ENCODE measurements at regions not wholly inside any gene's neighbourhood (a gene's known extent, or its start where the extent isn't known, plus 50 kb on each side); places are given as distances from the start of the nearest gene placed in this dataset.

DNA sequence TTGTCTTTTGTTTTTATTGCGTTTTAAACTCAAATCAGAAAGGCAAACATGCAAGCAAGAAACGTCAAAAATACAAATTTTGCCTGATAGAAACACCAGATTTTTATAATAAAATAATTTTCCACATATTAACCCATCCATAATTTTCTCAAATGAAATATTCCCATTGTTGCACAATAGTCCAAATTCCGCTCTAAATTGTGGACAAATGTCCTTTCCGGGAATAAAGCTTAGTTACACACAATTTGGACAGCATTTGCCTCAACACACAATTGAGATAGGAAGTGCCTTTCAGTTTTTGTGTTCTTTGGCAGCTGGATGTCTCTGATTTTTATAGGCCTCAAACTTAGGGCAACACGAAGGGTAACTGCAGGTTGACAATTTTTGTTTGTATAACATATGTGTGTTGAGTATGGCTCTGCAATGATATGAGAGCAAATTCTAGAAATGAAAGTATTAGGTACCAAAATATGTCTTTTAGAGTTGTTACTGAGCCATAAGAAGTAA is 105.8 kb downstream of the DIO2 start:
- TF ChIP-seq, protein P1, sequence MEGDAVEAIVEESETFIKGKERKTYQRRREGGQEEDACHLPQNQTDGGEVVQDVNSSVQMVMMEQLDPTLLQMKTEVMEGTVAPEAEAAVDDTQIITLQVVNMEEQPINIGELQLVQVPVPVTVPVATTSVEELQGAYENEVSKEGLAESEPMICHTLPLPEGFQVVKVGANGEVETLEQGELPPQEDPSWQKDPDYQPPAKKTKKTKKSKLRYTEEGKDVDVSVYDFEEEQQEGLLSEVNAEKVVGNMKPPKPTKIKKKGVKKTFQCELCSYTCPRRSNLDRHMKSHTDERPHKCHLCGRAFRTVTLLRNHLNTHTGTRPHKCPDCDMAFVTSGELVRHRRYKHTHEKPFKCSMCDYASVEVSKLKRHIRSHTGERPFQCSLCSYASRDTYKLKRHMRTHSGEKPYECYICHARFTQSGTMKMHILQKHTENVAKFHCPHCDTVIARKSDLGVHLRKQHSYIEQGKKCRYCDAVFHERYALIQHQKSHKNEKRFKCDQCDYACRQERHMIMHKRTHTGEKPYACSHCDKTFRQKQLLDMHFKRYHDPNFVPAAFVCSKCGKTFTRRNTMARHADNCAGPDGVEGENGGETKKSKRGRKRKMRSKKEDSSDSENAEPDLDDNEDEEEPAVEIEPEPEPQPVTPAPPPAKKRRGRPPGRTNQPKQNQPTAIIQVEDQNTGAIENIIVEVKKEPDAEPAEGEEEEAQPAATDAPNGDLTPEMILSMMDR (IDR thresholded peaks at IDR 0.05; ENCODE audit: low read length), result no peak
- TF ChIP-seq EZH2 (IDR thresholded peaks at IDR 0.05; ENCODE audit: borderline replicate concordance, low read length), result no peak
